Astrocyte (in vitro differentiated cells and primary cell): ENCODE measurements at regions not wholly inside any gene's neighbourhood (a gene's known extent, or its start where the extent isn't known, plus 50 kb on each side); places are given as distances from the start of the nearest gene placed in this dataset.

Source experiments
- DNase-seq: peaks from one replicate; pipeline ENCODE4 v3.0.0-alpha.2; 2010; ENCODE audit warnings: low read depth
- FAIRE-seq: peaks from 2 replicates; lab custom pipeline; 2011; peaks lifted over from hg19 to GRCh38; lab: Jason Lieb, UNC
- H2AFZ ChIP-seq: 2 replicates; pipeline ENCODE4 v1.6.0; 2012; ENCODE audit warnings: low read depth, low read length, inconsistent platforms
- H3K27ac ChIP-seq: 2 replicates; pipeline ENCODE4 v1.5.1; 2011; ENCODE audit warnings: low read depth, low read length, inconsistent platforms
- H3K27me3 ChIP-seq: 2 replicates; pipeline ENCODE4 v1.6.0; 2011; ENCODE audit warnings: low read length, inconsistent platforms; ENCODE audit not compliant: insufficient read depth
- H3K36me3 ChIP-seq: 2 replicates; pipeline ENCODE4 v1.5.1; 2011; ENCODE audit warnings: low read length, inconsistent platforms; ENCODE audit not compliant: insufficient read depth
- H3K4me1 ChIP-seq: 2 replicates; pipeline ENCODE4 v1.5.1; 2011; ENCODE audit warnings: low read length, inconsistent platforms; ENCODE audit not compliant: insufficient read depth
- H3K4me2 ChIP-seq: 2 replicates; pipeline ENCODE4 v1.6.0; 2012; ENCODE audit warnings: low read length, inconsistent platforms
- H3K4me3 ChIP-seq: 2 replicates; pipeline ENCODE4 v1.5.1; 2011; ENCODE audit warnings: low read depth, mild to moderate bottlenecking, low read length, inconsistent platforms; ENCODE audit not compliant: insufficient read depth
- H3K79me2 ChIP-seq: 2 replicates; pipeline ENCODE4 v1.6.0; 2012; ENCODE audit warnings: mild to moderate bottlenecking, low read length, inconsistent platforms; ENCODE audit not compliant: insufficient read depth
- H3K9ac ChIP-seq: 2 replicates; pipeline ENCODE4 v1.6.0; 2012; ENCODE audit warnings: mild to moderate bottlenecking, low read length, inconsistent platforms
- H3K9me3 ChIP-seq: 2 replicates; pipeline ENCODE4 v1.5.1; 2012; ENCODE audit warnings: low read depth, mild to moderate bottlenecking, low read length, inconsistent platforms; ENCODE audit not compliant: insufficient read depth
- H4K20me1 ChIP-seq: 2 replicates; pipeline ENCODE4 v1.6.0; 2012; ENCODE audit warnings: low read length, inconsistent platforms; ENCODE audit not compliant: insufficient read depth
- H3K27ac Mint-ChIP-seq: one replicate; pipeline ENCODE4 v1.8.0; 2021; ENCODE audit warnings: mild to moderate bottlenecking, mixed read lengths; ENCODE audit not compliant: unreplicated experiment
- H3K27me3 Mint-ChIP-seq: one replicate; pipeline ENCODE4 v1.8.0; 2021; ENCODE audit warnings: low read depth, mixed read lengths; ENCODE audit not compliant: unreplicated experiment
- H3K36me3 Mint-ChIP-seq: one replicate; pipeline ENCODE4 v1.8.0; 2021; ENCODE audit warnings: low read depth, mixed read lengths; ENCODE audit not compliant: unreplicated experiment
- H3K4me1 Mint-ChIP-seq: one replicate; pipeline ENCODE4 v1.8.0; 2021; ENCODE audit warnings: low read depth, mixed read lengths; ENCODE audit not compliant: unreplicated experiment
- H3K4me3 Mint-ChIP-seq: one replicate; pipeline ENCODE4 v1.8.0; 2021; ENCODE audit warnings: mild to moderate bottlenecking, moderate library complexity, mixed read lengths; ENCODE audit not compliant: unreplicated experiment
- H3K9me3 Mint-ChIP-seq: one replicate; pipeline ENCODE4 v1.8.0; 2021; ENCODE audit warnings: mild to moderate bottlenecking, mixed read lengths; ENCODE audit not compliant: unreplicated experiment
- EZH2 ChIP-seq: IDR thresholded peaks from 2 replicates; pipeline ENCODE4 v1.6.1; 2012; ENCODE audit warnings: mild to moderate bottlenecking, low read length, inconsistent platforms; ENCODE audit not compliant: insufficient read depth
- TF ChIP-seq, protein P1 (sequence below): IDR thresholded peaks from 2 replicates; pipeline ENCODE4 v1.5.1; 2011; ENCODE audit warnings: low read depth, mild to moderate bottlenecking, inconsistent platforms, low read length, moderate library complexity; ENCODE audit not compliant: insufficient read depth

DNA sequence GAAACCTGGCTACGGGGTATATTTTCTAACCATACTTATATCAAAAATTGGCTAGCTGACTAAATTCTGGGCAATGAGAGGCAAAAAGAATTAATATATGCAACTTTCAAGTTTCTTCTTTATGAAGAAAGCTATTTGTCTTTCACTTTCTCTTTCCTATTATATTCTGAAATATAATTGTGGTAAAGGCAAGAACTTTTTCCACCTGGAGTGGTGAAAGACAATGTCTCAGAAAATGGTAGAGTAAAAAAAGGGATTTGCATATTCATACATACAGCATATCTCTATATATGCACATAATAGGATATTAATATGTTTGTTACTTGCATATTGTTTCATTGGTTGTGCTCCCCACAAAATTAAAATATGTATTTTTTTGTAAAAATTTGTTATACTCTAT is 793.8 kb downstream of the PLA2G4A start:
- H3K27me3 ChIP-seq, result no peaks in the 10 kb centered on the region
- no peak for FAIRE-seq
- TF ChIP-seq, protein P1, sequence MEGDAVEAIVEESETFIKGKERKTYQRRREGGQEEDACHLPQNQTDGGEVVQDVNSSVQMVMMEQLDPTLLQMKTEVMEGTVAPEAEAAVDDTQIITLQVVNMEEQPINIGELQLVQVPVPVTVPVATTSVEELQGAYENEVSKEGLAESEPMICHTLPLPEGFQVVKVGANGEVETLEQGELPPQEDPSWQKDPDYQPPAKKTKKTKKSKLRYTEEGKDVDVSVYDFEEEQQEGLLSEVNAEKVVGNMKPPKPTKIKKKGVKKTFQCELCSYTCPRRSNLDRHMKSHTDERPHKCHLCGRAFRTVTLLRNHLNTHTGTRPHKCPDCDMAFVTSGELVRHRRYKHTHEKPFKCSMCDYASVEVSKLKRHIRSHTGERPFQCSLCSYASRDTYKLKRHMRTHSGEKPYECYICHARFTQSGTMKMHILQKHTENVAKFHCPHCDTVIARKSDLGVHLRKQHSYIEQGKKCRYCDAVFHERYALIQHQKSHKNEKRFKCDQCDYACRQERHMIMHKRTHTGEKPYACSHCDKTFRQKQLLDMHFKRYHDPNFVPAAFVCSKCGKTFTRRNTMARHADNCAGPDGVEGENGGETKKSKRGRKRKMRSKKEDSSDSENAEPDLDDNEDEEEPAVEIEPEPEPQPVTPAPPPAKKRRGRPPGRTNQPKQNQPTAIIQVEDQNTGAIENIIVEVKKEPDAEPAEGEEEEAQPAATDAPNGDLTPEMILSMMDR, result no peak
- no peak for TF ChIP-seq EZH2
- H3K27ac ChIP-seq, result no peak overlapping the region
- H3K27me3 Mint-ChIP-seq, result no peaks in the 10 kb centered on the region
- no peak overlapping the region for H3K9ac ChIP-seq
- peaks cover 3% of the 10 kb centered on the region for H3K9me3 Mint-ChIP-seq
- no peaks in the 10 kb centered on the region for H4K20me1 ChIP-seq
- H3K4me1 Mint-ChIP-seq, result peaks cover 10% of the 10 kb centered on the region
- no peak overlapping the region for H2AFZ ChIP-seq
- no peak overlapping the region for H3K27ac Mint-ChIP-seq
- no peak overlapping the region for H3K4me2 ChIP-seq
- no peaks in the 10 kb centered on the region for H3K9me3 ChIP-seq
- H3K36me3 Mint-ChIP-seq, result no peaks in the 10 kb centered on the region
- H3K79me2 ChIP-seq, result no peaks in the 10 kb centered on the region
- no peaks in the 10 kb centered on the region for H3K36me3 ChIP-seq
- no peaks in the 10 kb centered on the region for H3K4me1 ChIP-seq
- no peak overlapping the region for H3K4me3 ChIP-seq
- H3K4me3 Mint-ChIP-seq, result no peak overlapping the region
- DNase-seq, result no peak

DNA sequence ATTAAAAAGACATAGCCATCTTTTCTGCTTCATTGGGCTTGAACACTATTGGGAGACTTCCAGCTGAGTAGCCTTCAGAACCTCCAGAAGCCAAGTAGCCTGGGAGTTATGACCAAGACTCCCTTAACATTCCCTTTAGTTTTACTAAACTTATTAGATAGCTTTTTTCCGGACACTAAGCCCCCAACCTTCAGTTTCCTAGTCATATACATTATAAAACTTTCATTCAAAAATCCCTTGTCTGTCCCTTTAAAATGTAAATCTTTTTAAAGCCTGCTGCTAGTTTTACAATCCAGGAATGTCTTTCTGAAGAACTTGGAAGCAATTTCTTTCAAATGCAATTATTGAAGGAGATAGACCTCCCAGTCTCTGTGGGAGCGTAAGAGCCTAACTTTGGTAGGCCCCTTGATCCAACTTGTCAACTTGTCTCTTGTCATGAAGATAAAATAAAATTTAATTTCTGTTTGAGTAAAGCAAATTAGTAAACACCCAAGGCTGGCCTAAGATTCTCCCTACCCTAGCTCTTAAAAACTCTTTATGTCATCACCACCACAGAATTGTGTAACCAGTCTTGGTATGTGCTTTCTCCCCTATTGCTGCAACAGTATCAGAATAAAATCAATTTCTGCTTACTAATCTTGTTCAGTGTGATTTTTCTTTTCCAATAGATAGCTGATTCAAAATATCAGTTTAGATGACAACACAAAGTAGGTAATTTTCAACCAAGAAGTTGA is 796.2 kb downstream of the PLA2G4A start:
- FAIRE-seq (no peak), DNase-seq (no peak)
- no peak overlapping the region for H3K27ac ChIP-seq
- H3K36me3 ChIP-seq, result no peaks in the 10 kb centered on the region
- no peaks in the 10 kb centered on the region for H3K79me2 ChIP-seq
- H3K9me3 ChIP-seq, result no peaks in the 10 kb centered on the region
- H3K4me1 ChIP-seq, result no peaks in the 10 kb centered on the region
- H3K4me3 ChIP-seq, result no peak overlapping the region
- Mint-ChIP-seq H3K9me3 (no peaks in the 10 kb centered on the region), H3K36me3 (no peaks in the 10 kb centered on the region), H3K27me3 (no peaks in the 10 kb centered on the region), H3K4me1 (peaks cover 10% of the 10 kb centered on the region), H3K27ac (no peak overlapping the region), H3K4me3 (no peak overlapping the region)
- H3K4me2 ChIP-seq, result no peak overlapping the region
- TF ChIP-seq, protein P1, result no peak
- no peak for TF ChIP-seq EZH2
- H2AFZ ChIP-seq, result no peak overlapping the region
- no peaks in the 10 kb centered on the region for H3K27me3 ChIP-seq
- no peak overlapping the region for H3K9ac ChIP-seq
- H4K20me1 ChIP-seq, result no peaks in the 10 kb centered on the region

DNA sequence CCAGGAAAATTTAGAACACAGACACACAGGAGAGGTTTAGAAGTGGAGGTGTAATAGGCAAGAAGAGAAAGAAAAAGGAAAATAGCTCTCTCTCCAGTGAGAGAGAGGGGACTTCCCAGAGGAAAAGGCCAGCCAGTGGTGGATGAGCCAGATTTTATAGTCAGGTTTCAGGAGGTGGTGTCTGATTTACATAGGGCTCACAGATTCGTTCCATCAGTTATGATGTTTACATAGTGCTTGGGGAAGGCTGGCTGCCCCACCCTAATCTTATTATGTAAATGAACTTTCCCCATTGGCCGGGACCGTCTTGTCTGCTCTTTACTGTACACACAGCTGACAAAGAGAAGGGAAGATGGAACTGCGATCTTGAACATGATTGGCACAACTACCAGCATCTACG is 797.3 kb downstream of the PLA2G4A start:
- Mint-ChIP-seq H3K27me3 (no peaks in the 10 kb centered on the region), H3K9me3 (peaks cover 4% of the 10 kb centered on the region), H3K4me3 (no peak overlapping the region), H3K27ac (no peak overlapping the region), H3K4me1 (peaks cover 10% of the 10 kb centered on the region), H3K36me3 (peaks cover 4% of the 10 kb centered on the region)
- Histone ChIP-seq H3K36me3 (no peaks in the 10 kb centered on the region), H3K4me2 (no peak overlapping the region), H3K27me3 (no peaks in the 10 kb centered on the region), H3K4me1 (no peaks in the 10 kb centered on the region), H3K79me2 (no peaks in the 10 kb centered on the region), H3K9ac (no peak overlapping the region), H4K20me1 (no peaks in the 10 kb centered on the region), H3K9me3 (no peaks in the 10 kb centered on the region), H3K27ac (no peak overlapping the region), H2AFZ (no peak overlapping the region), H3K4me3 (no peak overlapping the region)
- TF ChIP-seq, protein P1, result no peak
- no peak for TF ChIP-seq EZH2
- FAIRE-seq (no peak), DNase-seq (no peak)
